OCI-LY1 (cell line): ENCODE measurements at regions not wholly inside any gene's neighbourhood (a gene's known extent, or its start where the extent isn't known, plus 50 kb on each side); places are given as distances from the start of the nearest gene placed in this dataset.

Source experiments
- CTCF ChIP-seq: fragments of 200-600 bp; sonication (generic), shearing (Covaris generic); IDR thresholded peaks from 2 replicates; pipeline ENCODE4 v1.5.1; 2017; ENCODE audit warnings: mild to moderate bottlenecking, antibody characterized with exemption, low read length, moderate library complexity, mixed read lengths
- EZH2 ChIP-seq: fragments of 200-600 bp; sonication (generic), shearing (Covaris generic); IDR thresholded peaks from 2 replicates; pipeline ENCODE4 v1.8.0; 2017; ENCODE audit warnings: borderline replicate concordance, mixed run types, mild to moderate bottlenecking, antibody characterized with exemption, low read length, moderate library complexity, mixed read lengths

GRCh38 chr7:155211761-155212160 is 85.9 kb upstream of the INSIG1 start:
- TF ChIP-seq CTCF (no peak), EZH2 (no peak)
